ENCODE measurements at regions not wholly inside any gene's neighbourhood (a gene's known extent, or its start where the extent isn't known, plus 50 kb on each side); places are given as distances from the start of the nearest gene placed in this dataset.

GRCh38 chr13:26978081-26978860 is 193.3 kb downstream of the USP12 start:
- RAD21 ChIA-PET (ENCODE audit: low non-redundant PET in 1 of 2, low total read pairs in 2 of 2, uncharacterized antibody in 2 of 2, unreplicated experiment in 2 of 2): no interaction called here
- intact Hi-C loops (cut with micrococcal nuclease): no loop called here
- no peaks in the 10 kb centered on the region for H3K9me2 ChIP-seq (ENCODE audit: insufficient read depth)
- no peaks in the 10 kb centered on the region for H4K20me1 ChIP-seq (ENCODE audit: insufficient read depth)
- H3K36me3 ChIP-seq (ENCODE audit: control insufficient read depth in 1 of 2, insufficient read depth in 2 of 2, low read length in 2 of 2): no peaks in the 10 kb centered on the region
- ATAC-seq (no peak), DNase-seq (ENCODE audit: low read depth, low spot score) (no peak)
- H3K27me3 ChIP-seq (ENCODE audit: insufficient read depth, low read length): no peaks in the 10 kb centered on the region
- TF ChIP-seq ZNF274 (IDR thresholded peaks at IDR 0.05; ENCODE audit: low read depth, low read length) (no peak), POLR2A (IDR thresholded peaks at IDR 0.05; ENCODE audit: borderline replicate concordance, extremely low read depth, insufficient read depth, insufficient read length) (no peak), POLR2AphosphoS5 (IDR thresholded peaks at IDR 0.05; ENCODE audit: low read depth, low read length) (no peak), EGR1 (IDR thresholded peaks at IDR 0.05; ENCODE audit: low read depth) (no peak), YY1 (IDR thresholded peaks at IDR 0.05; ENCODE audit: extremely low read depth, insufficient replicate concordance, low read depth, low read length) (no peak), REST (IDR thresholded peaks at IDR 0.05; ENCODE audit: low read depth) (no peak), CBX3 (IDR thresholded peaks at IDR 0.05; ENCODE audit: low read depth) (no peak), EZH2 (IDR thresholded peaks at IDR 0.05) (no peak), JUND (IDR thresholded peaks at IDR 0.05) (no peak), SP1 (IDR thresholded peaks at IDR 0.05; ENCODE audit: low read depth) (no peak), CEBPB (IDR thresholded peaks at IDR 0.05; ENCODE audit: low read depth) (no peak), SRF (IDR thresholded peaks at IDR 0.05; ENCODE audit: low read depth) (no peak), TCF7L2 (IDR thresholded peaks at IDR 0.05; ENCODE audit: borderline replicate concordance, extremely low read depth, insufficient read depth, insufficient read length) (no peak), ZBTB33 (IDR thresholded peaks at IDR 0.05; ENCODE audit: extremely low read depth, insufficient replicate concordance, low read length) (no peak), SIN3A (IDR thresholded peaks at IDR 0.05; ENCODE audit: low read depth) (no peak), ZFX (IDR thresholded peaks at IDR 0.05) (no peak), EZH2phosphoT487 (IDR thresholded peaks at IDR 0.05; ENCODE audit: borderline replicate concordance) (no peak), ATF3 (IDR thresholded peaks at IDR 0.05) (no peak), MAX (IDR thresholded peaks at IDR 0.05) (no peak)
- H3K9me3 ChIP-seq (ENCODE audit: control insufficient read depth in 1 of 2, insufficient read depth in 1 of 2, low read depth in 1 of 2, low read length in 2 of 2): no peaks in the 10 kb centered on the region
- H3K4me1 ChIP-seq (ENCODE audit: control insufficient read depth in 1 of 2, insufficient read depth in 2 of 2, low read length in 2 of 2): no peaks in the 10 kb centered on the region
- CTCF ChIA-PET: no interaction called here
- H3K27ac ChIP-seq (ENCODE audit: low read depth, low read length): no peak overlapping the region
- no peak overlapping the region for H2AFZ ChIP-seq (ENCODE audit: low read depth, low read length, poor library complexity, severe bottlenecking)
- H3K79me2 ChIP-seq (ENCODE audit: insufficient read depth, low read length): no peaks in the 10 kb centered on the region
- POLR2A ChIA-PET: no interaction called here
- no TSS peak for BruUV-seq (replicated peaks)
- H3K9ac ChIP-seq (ENCODE audit: low read length): no peak overlapping the region
- H3K4me2 ChIP-seq (ENCODE audit: low read length): no peak overlapping the region
- no peak overlapping the region for H3K4me3 ChIP-seq (replicated peaks in 1 of 2; ENCODE audit: low read depth in 1 of 2, low read length in 2 of 2)
